ENCODE measurements at regions not wholly inside any gene's neighbourhood (a gene's known extent, or its start where the extent isn't known, plus 50 kb on each side); places are given as distances from the start of the nearest gene placed in this dataset.
"Not testable (repeated sequence)": the region's sequence is repeated elsewhere in the genome, so short reads cannot be mapped to it uniquely, and the experiment has no call there.

- no peak for DNase-seq (ENCODE audit: low read depth in 2 of 3, low spot score in 1 of 3)
These were observed 135.7 kb upstream of the TMEM229A start for GRCh38 chr7:124168616-124169015.

DNA sequence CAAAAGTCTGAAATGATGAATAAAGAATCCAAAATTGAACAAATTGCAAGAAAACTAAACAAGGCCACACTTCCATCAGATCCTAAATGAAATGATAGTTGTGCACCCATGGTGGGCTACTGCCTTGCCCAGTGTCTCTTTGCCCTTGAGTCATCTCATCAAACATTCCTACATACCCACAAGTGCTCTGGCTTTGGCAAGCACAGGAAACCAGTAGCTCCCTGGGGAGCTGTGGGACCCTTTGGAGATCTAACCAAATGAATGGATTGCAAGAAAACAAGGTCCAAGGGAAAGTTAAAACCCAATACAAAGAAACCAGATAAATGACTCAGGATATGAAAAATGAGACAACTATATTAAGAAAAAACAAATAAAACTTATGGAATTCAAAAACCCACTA, 129.8 kb upstream of the TMEM229A start:
- DNase-seq (ENCODE audit: low read depth in 2 of 3, low spot score in 1 of 3), result no peak

- no peak for DNase-seq (ENCODE audit: low read depth in 2 of 3, low spot score in 1 of 3)
These were observed 122.7 kb upstream of the TMEM229A start for GRCh38 chr7:124155432-124156022.

DNA sequence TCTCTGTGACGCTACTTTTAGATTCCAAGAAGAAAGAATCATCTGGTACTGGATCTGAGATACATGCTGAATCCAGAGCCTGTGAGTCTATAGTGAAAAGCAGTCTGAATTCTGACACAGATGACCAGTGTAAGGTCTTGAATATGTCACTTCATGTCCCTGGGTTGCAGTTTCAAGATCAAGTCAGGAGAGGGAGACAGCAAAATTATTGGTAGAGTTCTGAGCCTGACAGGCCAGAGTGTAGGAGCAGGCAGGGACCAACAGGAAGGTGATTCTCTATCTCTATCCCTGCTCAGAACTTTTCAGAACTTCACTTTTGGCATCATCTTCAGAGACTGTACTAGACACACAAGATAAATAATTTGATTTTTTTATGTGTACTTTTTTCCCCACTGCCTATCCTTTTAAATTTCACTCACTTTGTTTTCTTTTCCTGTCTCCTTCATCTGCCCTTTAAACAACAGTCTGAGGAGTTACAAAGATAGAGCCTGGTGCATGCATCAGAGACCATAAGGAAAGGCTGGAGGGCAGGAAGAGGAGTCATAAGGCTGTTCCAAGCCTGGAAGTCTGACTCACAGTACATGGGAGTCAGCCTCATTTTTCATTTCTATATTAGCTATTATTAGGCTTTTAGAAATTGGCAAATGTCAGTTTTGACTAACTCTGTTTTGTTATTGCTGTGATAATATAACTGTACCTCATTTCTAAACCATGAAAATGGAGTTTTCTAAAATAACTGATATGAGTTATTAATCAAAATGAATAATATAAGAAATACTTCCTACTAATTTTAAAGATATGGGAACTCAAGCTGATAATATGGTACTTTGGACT, 120.2 kb upstream of the TMEM229A start:
- DNase-seq (ENCODE audit: low read depth in 2 of 3, low spot score in 1 of 3), result no peak

DNA sequence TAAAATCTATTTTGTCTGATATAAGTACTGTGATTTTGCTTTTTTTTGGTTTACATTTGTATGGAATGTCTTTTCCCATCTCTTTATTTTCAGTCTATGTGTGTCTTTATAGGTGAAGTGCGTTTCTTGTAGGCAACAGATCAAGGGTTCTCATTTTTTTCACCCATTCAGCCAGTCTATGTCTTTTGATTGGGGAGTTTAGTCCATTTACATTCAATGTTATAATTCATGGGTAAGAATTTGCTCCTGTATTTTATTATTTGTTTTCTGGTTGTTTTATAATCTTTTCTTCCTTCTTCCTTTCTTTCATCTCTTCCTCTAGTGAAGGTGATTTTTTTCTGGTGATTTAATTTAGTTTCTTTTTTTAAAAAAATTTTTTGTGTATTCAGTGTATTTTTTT, 104.8 kb upstream of the TMEM229A start:
- DNase-seq (ENCODE audit: low read depth in 2 of 3, low spot score in 1 of 3), result no peak

DNA sequence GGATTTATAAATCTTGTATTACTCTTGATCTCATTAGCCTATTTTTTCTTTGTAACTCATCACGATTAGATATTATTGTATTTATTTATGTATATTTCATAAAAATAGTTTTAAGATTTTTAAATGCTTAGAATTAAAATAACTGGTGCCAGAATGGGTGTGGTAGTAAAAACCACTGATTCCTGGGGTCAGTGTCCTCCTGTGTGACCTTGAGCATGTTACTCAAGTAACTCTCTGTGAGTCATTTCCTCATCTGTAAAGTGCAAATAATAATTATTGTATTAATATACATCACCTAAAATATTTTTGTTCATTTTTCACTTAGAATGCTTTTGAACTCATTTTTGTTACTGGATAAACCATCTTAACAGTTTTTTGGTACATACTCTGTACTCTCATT, 91.3 kb upstream of the TMEM229A start:
- no peak for DNase-seq (ENCODE audit: low read depth in 2 of 3, low spot score in 1 of 3)

DNA sequence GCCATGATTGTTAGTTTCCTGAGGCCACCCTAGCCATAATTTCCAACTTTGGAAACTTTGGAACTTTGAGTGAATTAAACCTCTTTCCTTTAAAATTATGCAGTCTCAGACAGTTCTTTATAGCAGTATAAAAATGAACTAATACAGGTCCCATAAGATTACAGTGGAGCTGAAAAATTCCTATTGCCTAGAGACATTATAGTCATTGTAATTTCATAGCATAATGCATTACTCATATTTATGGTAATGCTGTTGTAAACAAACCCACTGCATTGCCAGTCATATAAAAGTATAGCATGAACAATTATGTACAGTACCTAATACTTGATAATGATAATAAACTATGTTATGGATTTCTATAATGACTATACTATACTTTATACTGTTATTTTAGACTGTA, 88.0 kb upstream of the TMEM229A start:
- no peak for DNase-seq (ENCODE audit: low read depth in 2 of 3, low spot score in 1 of 3)

DNA sequence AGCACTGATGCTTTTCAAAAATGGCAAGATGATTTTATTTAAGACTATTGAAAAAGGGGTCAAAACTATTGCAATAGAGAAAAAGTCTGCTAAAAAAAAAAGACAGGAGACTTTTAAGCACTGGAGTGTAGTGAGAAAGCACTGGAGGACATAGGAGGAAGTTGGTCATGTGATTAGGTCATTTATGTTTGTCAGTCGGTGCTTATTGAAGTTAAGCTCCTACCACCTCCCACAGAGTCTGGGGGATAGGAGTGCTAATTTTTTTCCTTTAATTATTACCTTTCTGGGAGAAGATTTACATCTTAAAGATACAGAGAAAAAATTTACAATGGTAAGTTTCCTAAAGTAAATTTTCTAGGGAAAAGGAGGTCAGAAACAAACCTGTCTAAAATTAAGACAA, 80.2 kb upstream of the TMEM229A start:
- no peak for DNase-seq (ENCODE audit: low read depth in 2 of 3, low spot score in 1 of 3)

DNA sequence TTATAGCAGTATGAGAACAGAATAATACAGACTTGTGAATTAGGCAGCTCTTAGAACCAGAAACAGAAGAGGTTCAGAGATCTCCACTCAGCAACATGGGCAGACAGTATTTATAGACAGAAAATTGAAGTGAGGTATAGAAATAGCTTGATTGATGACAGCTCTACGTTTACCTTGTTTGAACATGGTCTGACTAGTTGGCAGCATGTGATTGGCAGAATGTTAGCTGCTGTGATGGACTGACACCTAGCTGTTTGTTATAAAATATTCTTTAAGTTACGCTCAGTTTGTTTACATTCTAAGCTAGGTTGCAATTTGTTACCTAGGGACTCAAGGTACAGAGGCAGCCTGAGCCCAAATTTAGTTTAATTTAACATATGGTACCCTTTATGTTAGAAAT, 73.7 kb upstream of the TMEM229A start:
- no peak for DNase-seq (ENCODE audit: low read depth in 2 of 3, low spot score in 1 of 3)

DNA sequence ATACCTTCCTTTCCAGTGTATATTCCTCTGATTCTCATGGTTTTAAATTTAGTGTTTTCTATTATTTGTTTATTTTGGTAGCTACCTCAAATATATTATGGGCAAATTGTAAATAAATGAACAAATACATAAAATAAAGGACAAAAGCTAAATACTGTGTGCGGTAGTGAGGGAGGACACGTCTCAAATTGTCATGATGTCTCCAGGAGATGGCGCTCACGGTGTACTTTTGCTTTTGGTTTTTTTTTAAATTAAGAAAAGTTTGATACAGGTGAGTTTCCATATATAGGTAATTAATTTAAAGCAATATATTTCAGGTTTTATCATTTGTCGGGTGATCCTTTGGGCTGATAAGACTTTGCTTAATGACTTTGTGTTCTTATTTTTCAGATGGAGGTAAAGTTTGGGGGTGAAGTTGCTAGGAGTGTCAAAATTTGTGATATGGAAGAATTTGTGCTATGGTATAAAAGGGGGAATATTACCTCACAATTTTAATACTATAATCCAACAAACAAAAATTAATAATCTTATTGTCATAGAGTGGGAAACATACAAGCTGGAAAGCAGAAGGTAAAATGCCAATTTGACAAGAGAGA, 68.4 kb upstream of the TMEM229A start:
- DNase-seq (ENCODE audit: low read depth in 2 of 3, low spot score in 1 of 3), result peak in 1 of 3 donors; percentile 0

- DNase-seq (ENCODE audit: low read depth in 2 of 3, low spot score in 1 of 3), result no peak
These were observed 67.3 kb upstream of the TMEM229A start for GRCh38 chr7:124100190-124100589.

DNA sequence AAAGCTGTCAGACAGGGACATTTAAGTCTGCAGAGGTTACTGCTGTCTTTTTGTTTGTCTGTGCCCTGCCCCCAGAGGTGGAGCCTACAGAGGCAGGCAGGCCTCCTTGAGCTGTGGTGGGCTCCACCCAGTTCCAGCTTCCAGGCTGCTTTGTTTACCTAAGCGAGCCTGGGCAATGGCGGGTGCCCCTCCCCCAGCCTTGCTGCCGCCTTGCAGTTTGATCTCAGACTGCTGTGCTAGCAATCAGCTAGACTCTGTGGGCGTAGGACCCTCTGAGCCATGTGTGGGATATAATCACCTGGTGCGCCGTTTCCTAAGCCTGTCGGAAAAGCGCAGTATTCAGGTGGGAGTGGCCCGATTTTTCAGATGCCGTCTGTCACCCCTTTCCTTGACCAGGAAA, 66.7 kb upstream of the TMEM229A start:
- DNase-seq (ENCODE audit: low read depth in 2 of 3, low spot score in 1 of 3), result not testable (repeated sequence)

- DNase-seq (ENCODE audit: low read depth in 2 of 3, low spot score in 1 of 3), result no peak
These were observed 56.8 kb upstream of the TMEM229A start for GRCh38 chr7:124089621-124090020.

GRCh38 chr7:124088590-124088989, 55.7 kb upstream of the TMEM229A start:
- no peak for DNase-seq (ENCODE audit: low read depth in 2 of 3, low spot score in 1 of 3)

- DNase-seq (ENCODE audit: low read depth in 2 of 3, low spot score in 1 of 3), result no peak
These were observed 54.0 kb upstream of the TMEM229A start for GRCh38 chr7:124086843-124087242.

DNA sequence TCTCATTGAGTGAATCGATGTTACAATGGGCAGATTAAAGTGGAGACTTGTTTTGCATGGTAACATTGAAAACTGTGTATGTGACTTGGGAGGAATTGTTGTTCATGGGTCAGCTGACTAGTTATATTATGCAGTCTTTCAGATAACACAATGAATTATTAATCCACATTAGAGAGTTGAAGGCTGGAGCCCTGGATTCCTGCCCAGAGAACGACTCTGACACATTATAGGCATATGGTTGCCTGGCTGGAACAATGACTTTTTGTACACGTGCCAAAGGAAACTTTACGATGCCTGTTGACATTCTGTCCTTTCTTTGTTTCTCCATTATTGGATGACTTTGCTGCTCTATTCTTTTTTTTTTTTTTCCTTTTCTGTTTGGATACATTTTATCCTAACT, 52.3 kb upstream of the TMEM229A start:
- DNase-seq (ENCODE audit: low read depth in 2 of 3, low spot score in 1 of 3), result no peak

GRCh38 chr7:124084024-124084423, 51.2 kb upstream of the TMEM229A start:
- DNase-seq (ENCODE audit: low read depth in 2 of 3, low spot score in 1 of 3), result no peak

Measured in stimulated activated CD4-positive, alpha-beta T cell treated with anti-CD3 and anti-CD28 coated beads, Interleukin-12 subunit alpha, Interleukin-12 subunit beta, amount 100 ng/mL, for 48 hours (primary cell).